Calu3 (cell line): ENCODE measurements at regions not wholly inside any gene's neighbourhood (a gene's known extent, or its start where the extent isn't known, plus 50 kb on each side); places are given as distances from the start of the nearest gene placed in this dataset.

Experiments used
- BruUV-seq: library from RNA; stranded (reverse); fragments of 400-500 nt; replicated peaks from 2 replicates; lab custom pipeline; 2021; lab: Mats Ljungman, UMichigan
- CTCF ChIA-PET: fragments of 300-600 bp; sonication (Branson Sonifier 250); formaldehyde crosslinking; loops from one replicate; lab custom pipeline; 2022; ENCODE audit warnings: antibody characterized with exemption; lab: Charles Lee
- DNase-seq: peaks from one replicate; pipeline ENCODE4 v3.0.0; 2022
- H3K27ac Mint-ChIP-seq: one replicate; pipeline ENCODE4 v1.8.0; 2022; ENCODE audit warnings: mixed read lengths; ENCODE audit not compliant: unreplicated experiment
- H3K27me3 Mint-ChIP-seq: one replicate; pipeline ENCODE4 v1.8.0; 2022; ENCODE audit warnings: mixed read lengths; ENCODE audit not compliant: unreplicated experiment
- H3K36me3 Mint-ChIP-seq: one replicate; pipeline ENCODE4 v1.8.0; 2022; ENCODE audit warnings: mild to moderate bottlenecking, moderate library complexity, mixed read lengths; ENCODE audit not compliant: insufficient read depth, unreplicated experiment
- H3K4me1 Mint-ChIP-seq: one replicate; pipeline ENCODE4 v1.8.0; 2022; ENCODE audit warnings: mild to moderate bottlenecking, low read depth, mixed read lengths; ENCODE audit not compliant: unreplicated experiment
- H3K4me3 Mint-ChIP-seq: one replicate; pipeline ENCODE4 v1.8.0; 2022; ENCODE audit warnings: mild to moderate bottlenecking, low read depth, moderate library complexity, mixed read lengths; ENCODE audit not compliant: unreplicated experiment
- H3K9me3 Mint-ChIP-seq: one replicate; pipeline ENCODE4 v1.8.0; 2022; ENCODE audit warnings: low read depth, mixed read lengths; ENCODE audit not compliant: unreplicated experiment
- intact Hi-C: fragments of 100-400 bp; cut with micrococcal nuclease; formaldehyde crosslinking; loops from one replicate; pipeline ENCODE4 v1.10.0; 2022; ENCODE audit not compliant: unreplicated experiment
- TF ChIP-seq, protein P1 (sequence below): fragments of 200-600 bp; IDR thresholded peaks from one replicate; pipeline ENCODE4 v1.8.0; 2022; ENCODE audit warnings: antibody characterized with exemption; ENCODE audit not compliant: unreplicated experiment

GRCh38 chr20:23270382-23270911, 80.1 kb upstream of the NXT1 start:
- Mint-ChIP-seq H3K27me3 (no peaks in the 10 kb centered on the region), H3K9me3 (no peaks in the 10 kb centered on the region), H3K4me1 (no peaks in the 10 kb centered on the region), H3K27ac (no peak overlapping the region), H3K36me3 (no peaks in the 10 kb centered on the region), H3K4me3 (no peak overlapping the region)
- no TSS peak for BruUV-seq
- intact Hi-C loops, result no loop called here
- TF ChIP-seq, protein P1, sequence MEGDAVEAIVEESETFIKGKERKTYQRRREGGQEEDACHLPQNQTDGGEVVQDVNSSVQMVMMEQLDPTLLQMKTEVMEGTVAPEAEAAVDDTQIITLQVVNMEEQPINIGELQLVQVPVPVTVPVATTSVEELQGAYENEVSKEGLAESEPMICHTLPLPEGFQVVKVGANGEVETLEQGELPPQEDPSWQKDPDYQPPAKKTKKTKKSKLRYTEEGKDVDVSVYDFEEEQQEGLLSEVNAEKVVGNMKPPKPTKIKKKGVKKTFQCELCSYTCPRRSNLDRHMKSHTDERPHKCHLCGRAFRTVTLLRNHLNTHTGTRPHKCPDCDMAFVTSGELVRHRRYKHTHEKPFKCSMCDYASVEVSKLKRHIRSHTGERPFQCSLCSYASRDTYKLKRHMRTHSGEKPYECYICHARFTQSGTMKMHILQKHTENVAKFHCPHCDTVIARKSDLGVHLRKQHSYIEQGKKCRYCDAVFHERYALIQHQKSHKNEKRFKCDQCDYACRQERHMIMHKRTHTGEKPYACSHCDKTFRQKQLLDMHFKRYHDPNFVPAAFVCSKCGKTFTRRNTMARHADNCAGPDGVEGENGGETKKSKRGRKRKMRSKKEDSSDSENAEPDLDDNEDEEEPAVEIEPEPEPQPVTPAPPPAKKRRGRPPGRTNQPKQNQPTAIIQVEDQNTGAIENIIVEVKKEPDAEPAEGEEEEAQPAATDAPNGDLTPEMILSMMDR, result no peak
- DNase-seq, result no peak
- CTCF ChIA-PET, result no interaction called here

DNA sequence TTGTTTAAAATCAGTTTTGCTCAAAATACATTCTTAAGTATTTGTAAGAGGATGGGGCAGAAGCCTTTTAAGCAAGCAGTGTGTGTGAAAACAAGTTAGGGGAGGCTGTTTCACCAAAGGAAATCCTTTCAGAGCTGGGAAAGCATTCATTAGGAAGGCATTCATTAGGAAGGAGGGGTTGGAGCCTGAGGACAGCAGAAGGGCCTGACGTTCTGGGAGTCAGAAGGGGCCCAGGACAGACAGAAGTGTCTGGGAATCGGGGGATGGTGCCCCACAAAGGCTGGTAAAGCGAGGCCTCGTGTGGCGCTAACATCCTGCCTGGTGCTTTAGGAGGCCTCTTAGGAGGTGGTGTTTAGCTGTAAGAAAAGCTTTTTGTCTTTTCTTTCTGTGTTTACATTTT, 80.6 kb upstream of the NXT1 start:
- no peaks in the 10 kb centered on the region for H3K9me3 Mint-ChIP-seq
- H3K4me1 Mint-ChIP-seq, result no peaks in the 10 kb centered on the region
- no TSS peak for BruUV-seq
- H3K4me3 Mint-ChIP-seq, result no peak overlapping the region
- TF ChIP-seq, protein P1, result no peak
- H3K27ac Mint-ChIP-seq, result no peak overlapping the region
- DNase-seq, result no peak
- CTCF ChIA-PET, result no interaction called here
- no peaks in the 10 kb centered on the region for H3K36me3 Mint-ChIP-seq
- intact Hi-C loops, result no loop called here
- H3K27me3 Mint-ChIP-seq, result no peaks in the 10 kb centered on the region

DNA sequence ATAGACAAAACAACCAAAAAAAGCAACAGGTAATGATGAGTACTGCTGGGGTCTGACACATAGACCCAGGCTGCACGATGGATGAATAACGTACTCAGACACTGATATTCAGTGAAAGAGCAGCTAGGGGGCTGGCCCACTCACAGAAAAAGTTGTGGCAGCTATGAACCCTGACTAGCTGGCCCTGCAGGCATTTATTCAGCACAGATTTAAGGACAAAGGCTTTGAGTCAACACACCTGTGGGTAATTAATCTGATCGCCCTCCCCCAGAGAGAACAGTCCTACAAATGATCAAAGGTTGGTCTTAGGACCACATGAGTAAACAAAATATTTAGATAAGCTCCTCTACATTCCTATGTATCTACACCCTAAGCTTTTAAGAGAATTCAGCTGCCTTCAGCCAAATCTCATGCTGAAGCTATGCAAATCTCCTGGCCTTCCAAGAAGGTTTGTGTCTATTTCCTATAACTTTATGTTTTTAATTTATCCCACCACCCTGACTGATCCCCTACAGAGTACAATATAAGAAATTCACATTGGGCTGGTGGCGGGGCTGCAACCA, 81.7 kb upstream of the NXT1 start:
- CTCF ChIA-PET, result no interaction called here
- BruUV-seq, result no TSS peak
- TF ChIP-seq, protein P1, result no peak
- intact Hi-C loops, result no loop called here
- Mint-ChIP-seq H3K27me3 (no peaks in the 10 kb centered on the region), H3K9me3 (no peaks in the 10 kb centered on the region), H3K27ac (no peak overlapping the region), H3K4me3 (no peak overlapping the region), H3K36me3 (no peaks in the 10 kb centered on the region), H3K4me1 (no peaks in the 10 kb centered on the region)
- DNase-seq, result no peak

DNA sequence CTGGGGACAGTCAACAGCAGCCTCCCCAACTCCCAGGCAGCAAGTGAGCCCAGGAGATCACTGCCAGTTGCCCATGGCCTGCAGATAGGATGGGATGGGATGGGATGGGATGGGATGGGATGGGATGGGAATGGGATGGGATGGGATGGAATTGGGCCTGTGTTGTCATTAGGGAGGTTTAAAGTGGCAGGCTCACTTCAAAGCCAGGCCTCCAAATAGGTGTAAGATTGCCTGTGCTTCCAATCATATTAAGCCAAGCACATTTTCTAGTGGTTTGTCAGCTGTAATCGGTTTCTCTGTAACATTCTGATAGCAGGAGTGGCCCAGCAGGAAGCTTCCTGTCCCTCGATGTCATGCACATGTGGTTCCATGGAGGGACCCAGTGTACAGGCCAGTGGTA, 82.7 kb upstream of the NXT1 start:
- no peaks in the 10 kb centered on the region for H3K27me3 Mint-ChIP-seq
- no peaks in the 10 kb centered on the region for H3K4me1 Mint-ChIP-seq
- intact Hi-C loops, result no loop called here
- no peak overlapping the region for H3K4me3 Mint-ChIP-seq
- no TSS peak for BruUV-seq
- TF ChIP-seq, protein P1, result no peak
- no peak for DNase-seq
- no peaks in the 10 kb centered on the region for H3K36me3 Mint-ChIP-seq
- no peaks in the 10 kb centered on the region for H3K9me3 Mint-ChIP-seq
- CTCF ChIA-PET, result no interaction called here
- no peak overlapping the region for H3K27ac Mint-ChIP-seq
